ENCODE measurements at regions not wholly inside any gene's neighbourhood (a gene's known extent, or its start where the extent isn't known, plus 50 kb on each side); places are given as distances from the start of the nearest gene placed in this dataset.

DNA sequence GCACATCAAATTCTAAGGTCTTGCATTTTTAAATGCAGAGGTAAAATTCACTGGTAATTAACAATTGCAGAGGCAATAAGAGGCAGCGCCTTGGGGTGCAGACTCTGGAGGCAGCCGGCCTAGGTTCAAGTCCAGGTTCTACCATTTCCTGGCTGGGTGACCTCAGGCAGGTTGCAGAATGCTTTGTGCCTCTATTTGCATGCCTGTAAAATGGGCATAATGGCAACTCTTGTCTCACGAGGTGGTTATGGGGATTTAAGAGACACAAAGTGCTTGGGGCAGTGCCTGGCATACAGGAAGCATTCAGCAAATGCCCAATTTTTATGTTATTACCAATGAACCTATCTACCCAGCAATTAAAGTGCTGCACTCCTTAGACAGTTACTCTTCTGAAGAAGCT is 180.0 kb upstream of the LHX5 start:
- no peak for DNase-seq

DNA sequence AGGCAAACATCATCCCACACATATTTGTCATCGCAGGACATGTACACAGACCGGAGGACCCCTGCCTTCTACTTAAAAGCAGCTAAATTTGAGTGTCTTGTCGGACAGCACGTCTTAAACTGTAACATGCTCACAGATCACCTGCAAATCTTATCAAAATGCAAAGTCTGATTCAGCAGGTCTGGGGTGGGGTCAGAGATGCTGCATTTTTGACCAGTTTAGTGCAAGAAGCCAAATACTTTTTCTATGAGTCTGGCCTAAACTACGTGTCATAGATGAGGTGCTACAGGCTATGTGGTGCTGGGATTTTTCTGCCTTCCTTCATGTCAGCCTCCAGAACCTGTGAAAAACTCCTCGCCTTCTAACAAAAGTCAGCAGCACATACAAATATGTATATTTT is 178.8 kb upstream of the LHX5 start:
- DNase-seq = no peak

DNA sequence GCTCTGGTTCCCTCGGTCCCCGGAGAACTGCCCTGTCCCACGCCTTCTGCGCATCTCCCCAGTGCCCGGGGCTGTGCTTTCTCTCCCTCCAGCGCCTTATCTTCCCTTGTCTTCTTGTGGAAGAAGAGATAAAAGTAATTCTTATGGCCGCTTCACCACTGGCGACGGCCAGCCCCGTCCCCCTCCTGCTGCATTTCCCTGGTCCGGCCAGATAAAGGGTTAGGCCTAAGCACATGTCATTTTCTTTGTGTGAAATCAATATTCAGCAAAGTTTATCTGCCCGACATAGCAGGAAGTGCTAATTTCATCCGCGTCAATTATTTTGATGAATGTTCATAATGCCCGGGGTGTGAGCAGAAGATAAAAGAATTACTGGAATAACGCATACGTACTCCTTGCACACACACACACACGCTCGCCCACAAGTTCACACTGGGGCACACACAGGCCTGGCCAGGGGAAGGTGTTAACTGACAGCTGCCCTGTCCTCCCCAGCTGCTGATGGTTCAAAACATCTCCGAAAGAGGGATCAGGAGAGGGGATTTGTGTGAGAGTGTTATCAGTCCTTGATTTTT is 177.7 kb upstream of the LHX5 start:
- no peak for DNase-seq

DNA sequence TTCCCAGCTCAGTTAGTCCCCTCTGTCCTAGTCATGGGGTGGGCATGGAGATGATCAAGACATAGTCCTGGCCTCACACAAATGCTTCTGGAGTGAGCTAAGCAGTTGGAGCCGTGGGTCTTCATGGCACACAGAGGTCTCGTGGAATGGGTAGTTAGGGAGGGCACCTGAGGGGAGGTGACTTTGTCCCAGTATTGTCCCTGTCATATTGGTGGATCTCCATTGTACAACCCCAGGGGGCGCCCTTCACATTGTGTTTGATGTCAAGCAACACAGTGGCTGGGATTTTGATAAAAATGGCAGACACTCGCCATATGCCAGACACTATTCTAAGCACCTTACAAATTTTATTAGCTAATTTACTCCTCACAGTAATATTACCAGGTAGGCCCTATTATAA is 175.4 kb upstream of the LHX5 start:
- DNase-seq = no peak

DNA sequence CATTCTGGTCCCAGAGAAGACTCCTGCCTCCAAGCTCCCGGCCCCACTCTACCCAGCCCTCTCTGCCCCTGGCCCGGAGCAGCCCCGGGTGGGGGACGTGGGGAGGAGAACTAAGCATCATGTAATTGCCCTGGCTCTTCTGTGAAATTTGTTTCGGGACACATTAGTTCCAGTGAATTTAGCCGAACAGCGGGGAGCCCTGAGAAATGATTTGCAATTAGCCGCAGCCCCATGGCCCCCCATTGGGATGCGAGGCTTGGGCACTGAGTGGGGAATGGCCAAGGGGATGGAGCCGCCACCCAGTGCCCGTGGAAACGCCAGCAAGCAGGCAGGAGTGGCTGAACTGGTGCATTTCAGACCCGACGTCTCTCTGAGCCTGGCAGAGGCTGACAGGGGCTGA is 173.9 kb upstream of the LHX5 start:
- no peak for DNase-seq

DNA sequence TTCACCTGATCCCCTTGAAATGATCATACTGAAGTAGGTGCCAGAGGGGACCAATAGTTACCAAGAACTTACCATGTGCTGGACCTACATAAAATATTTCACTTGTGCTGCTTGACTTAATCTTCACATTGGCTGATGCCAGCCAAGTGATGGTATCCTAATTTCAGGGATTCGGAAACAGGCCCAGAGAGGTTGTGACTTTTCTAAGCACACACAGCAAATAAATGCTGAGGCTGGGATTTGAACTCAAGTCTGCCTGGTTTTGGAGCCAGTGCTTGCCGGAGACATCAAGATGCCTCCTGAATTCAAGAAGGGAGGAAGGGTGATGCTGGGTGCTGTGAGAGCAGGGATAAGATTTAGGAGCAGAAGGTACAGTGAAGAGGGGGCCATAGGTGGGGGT is 173.5 kb upstream of the LHX5 start:
- no peak for DNase-seq

DNA sequence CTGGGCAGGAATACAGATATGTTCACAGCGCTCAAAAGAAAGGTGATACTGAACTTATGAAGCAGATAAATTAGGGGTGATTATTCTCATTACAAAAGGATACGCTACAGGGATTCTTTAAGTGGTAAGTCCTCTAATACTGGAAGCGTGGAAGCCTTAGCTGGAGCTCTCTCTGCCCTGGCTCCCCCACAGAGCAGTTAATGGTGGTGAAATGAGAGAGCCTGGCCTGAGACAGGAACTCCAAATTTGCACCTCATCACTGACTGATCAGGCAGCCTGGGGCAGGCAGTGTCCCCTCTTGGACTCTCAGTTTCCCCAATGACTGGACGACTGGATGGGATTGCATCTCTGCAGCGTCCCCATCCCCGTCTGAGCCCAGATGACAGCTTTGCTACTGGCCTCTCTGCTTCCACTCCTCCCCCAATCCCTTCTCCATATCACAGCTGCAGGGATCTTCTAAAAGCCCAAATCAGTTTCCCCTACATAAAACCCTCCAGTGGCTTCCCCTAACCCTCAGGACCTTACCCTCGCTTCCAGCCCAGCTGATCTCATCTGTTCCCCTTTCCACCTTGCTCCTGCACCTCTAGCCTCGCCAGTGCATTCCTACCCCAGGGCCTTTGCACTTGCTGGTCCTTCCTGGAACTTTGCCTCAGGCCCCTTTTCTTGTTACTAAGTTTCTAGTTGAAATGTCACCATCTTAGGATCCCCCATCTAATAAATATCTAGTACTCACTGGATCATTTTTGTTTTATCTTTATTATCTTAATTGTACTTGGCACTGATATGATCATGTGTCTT is 171.7 kb upstream of the LHX5 start:
- DNase-seq = no peak

DNA sequence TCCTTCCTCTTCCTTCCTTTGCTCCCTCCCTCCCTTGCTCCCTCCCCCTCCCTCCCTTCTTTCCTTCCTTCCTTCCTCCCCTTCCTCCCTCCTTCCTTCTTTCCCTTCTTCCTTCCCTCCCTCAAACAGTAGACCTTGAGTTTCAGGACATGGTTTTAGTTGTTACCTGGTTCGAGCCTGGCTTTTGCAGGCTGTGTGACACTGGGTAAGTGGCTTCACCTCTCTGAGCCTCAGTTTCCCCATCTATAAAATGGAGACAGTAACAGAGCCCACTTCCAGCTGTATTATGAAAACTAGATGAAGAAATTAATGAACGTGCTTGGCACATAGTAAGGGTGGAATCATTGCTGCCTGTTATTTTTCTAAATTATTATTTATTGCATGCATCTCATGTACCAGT is 171.0 kb upstream of the LHX5 start:
- no peak for DNase-seq

DNA sequence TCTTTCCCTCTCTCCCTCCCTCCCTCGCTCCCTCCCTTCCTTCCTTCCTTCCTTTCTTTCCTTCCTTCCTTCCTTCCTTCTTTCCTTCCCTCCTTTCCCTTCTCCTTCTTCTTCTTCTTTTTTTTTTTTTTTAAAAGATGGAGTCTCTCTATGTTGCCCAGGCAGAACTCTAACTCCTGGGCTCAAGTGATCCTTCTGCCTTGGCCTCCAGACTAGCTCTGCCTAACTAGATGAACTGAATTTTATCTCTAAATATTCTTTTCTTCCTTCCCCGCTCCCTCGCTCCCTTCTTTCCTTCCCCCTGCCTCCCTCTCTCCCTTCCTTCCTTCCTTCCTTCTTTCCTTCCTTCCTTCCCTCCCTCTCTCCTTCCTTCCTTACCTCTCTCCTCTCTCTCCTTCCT is 170.5 kb upstream of the LHX5 start:
- DNase-seq = no peak

DNA sequence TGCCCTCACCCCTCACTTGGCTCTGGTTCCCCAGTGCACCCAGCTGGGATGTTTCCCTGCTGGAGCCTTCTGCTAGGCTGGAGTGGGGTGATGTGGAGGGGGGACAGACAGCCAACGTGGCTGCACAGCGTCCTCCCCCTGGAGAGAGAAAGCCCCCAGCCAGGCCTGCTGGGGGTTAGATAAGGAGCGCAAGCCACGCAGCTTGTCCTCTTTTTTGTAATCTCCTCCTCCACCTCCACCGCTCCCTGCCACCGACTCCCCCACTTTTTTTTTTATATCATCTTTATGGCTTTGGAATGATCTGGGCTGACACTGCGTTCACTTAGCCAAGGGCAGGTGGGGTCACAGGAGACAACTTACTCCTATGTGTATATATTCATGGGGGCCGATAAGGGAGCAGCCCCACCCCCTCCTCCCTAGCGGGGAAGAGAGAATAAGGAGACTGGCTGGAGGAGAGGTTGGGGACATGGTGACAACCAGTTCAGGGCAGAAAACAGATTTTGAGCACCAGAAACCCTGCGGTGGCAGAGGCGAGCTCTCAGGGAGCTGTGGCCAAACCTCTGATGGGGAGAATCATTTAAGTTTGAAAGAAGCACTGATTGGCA is 169.9 kb upstream of the LHX5 start:
- DNase-seq = no peak

DNA sequence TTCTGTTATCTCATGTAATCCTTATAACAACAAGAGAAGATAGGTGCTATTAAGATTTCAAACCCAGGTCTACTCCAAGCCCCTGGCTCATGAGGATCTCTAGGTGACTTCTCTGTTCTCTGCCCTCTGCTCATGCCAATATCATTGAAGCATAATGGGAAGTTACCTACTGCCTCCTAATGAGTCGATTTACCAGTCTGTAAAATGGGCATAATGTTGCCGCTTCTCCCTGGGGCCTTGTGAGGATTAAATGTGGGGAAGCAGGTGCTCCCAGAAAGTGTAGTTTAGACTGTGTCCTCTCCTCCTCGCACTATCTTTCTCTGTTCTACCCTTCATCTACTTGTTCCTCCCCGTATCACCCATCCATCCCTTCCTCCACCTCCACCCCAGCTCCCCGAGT is 169.2 kb upstream of the LHX5 start:
- no peak for DNase-seq

DNA sequence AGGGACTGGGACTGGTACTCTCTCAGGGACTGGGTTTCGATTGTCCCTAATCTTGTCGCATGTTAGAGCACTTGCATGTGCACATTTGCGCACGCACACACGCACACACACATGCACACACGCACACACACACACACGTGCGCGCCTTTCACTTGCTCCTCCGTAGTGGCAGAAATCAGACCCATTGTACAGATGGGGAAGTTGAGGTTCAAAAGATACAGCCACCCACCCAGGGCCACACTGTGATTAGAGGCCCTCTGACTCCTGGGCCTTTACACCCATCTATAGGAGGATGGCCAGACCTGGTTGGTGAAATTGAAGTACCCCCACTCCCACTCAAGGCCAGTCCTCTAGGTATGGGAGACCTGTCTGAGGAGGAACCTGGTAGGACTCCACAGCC is 167.8 kb upstream of the LHX5 start:
- no peak for DNase-seq

DNA sequence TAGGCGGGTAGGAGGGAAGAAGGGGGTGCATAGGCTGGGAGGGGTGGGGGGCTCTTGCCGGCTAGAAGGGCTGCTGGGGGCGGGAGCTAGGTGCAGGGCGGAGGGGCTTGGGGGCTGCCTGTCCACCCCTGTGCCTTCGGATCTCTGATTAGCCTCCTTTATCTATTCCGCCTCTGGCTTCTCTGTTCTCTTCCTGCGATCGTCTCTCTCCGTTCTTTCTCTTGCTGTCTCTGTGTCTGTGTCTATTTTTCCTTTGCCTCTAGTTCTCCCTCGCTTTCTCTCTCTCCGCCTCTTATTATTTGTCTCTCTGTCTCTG is 166.7 kb upstream of the LHX5 start:
- no peak for DNase-seq

DNA sequence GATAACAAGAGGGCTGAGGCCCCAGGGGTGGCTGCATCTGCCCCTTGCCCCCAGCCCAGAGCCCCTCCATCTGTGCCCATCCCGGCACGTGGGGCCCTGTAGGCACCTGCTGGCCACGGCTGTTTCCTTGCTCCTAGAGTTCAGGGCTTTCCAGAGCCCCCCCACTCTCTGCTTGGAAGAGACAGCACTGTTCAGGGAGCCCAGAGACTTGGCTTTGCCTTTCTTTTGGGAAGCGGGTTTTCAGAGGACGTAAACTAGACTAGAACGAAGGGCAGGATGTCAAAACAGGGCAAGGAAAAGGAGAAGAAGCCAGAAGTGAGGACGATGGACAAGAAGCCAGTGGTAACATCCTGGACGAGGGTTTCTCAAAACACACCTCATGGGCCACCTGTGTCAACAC is 163.3 kb upstream of the LHX5 start:
- no peak for DNase-seq

DNA sequence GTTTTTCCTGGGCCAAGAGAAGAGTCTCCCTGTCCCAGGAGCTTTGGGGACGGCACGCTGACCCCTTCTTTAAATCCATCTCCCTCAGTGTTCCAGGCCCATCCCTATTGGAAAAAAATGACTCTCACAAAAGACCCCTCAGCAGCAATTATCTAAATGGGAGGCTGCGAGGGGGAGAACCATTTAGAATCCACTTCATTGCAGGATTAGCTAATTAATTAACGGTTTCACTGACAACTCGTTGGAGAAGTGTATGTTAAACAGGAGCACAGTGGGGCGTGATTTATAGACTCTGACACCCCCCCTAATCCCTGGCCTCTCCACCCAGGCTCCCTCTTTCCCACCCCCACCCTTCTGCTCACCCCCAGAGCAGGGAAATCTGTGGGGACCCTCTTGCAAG is 162.8 kb upstream of the LHX5 start:
- DNase-seq = no peak

DNA sequence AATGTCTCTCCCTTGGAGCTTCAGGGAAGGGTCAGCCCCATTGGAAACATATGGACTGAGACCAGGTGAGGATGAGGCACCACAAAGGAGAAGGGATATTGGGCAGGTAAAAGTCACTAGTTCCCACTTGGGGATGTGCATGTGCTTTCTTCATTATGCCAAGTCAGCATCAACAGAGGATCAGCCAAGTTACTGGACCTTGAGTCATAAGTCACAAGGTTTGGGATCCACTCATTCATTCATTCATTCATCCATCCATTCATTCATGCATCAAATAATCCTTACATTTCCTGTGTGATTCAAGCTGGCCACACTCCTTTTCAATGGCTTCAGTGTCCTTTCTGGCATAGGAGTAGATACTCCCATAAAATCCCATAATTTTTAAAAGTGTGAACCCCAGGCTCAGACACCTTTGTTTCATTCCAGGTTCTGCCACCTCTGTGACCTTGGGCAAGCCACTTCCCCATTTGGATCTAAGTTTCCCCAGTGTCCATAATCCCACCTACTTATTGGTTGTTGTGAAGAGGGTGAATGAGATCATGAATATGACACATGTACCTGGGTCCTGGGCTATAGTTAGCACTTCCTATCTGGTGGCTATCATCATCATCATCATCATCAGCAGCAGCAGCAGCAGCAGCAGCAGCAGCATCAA is 162.1 kb upstream of the LHX5 start:
- DNase-seq = no peak

DNA sequence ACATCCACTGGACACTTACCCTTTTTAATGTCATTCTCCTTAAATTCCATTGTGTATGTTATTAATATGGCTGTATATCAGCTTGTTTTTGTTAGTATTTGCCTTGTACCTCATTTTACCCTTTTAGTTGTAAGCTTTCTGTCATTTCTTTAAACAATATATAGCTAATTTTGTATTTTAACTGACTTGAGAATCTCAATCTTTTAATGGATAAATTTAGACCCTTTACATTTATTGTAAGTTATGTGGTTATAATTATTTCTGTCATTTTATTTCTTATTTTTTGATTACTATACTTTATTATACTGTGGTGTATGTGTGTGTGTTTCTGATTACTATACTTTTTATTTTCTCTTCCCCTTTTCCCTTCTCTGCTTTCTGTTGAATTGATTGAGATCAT is 159.0 kb upstream of the LHX5 start:
- no peak for DNase-seq

DNA sequence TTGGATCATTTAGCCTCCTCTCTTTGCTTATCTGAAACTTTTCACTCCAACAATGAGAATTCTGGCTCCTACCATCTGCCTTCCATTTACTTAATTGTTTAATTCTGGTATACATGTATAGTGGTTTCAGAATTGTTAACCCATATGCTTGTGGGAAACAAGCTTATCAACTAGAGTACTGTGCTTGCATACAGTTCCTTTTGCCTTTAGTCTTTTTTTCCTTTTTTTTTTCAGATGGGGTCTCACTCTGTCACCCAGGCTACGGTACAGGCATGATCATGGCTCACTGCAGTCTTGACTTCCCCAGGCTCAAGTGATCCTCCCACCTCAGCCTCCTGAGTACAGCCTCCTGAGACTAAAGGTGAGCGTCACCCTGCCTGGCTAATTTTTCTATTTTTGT is 153.8 kb upstream of the LHX5 start:
- DNase-seq = no peak

DNA sequence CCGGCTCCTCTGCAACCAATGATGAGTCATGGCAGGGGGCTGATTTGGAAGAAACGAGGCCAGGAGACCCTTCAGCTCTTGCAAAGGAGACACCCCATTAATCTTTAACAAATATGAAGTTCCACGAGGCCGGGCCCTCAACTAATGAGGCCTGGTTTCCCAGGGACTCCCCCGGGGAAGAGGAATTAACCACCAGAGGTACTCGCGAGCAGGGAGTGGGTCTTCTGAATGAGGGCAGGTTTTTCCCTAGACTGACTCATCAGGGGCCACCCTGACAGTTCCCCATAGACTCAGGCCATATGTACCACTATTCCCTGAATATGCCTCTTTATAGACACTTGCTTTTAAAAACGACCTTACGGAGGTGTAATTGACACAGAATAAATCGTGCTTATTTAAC is 150.7 kb upstream of the LHX5 start:
- no peak for DNase-seq

DNA sequence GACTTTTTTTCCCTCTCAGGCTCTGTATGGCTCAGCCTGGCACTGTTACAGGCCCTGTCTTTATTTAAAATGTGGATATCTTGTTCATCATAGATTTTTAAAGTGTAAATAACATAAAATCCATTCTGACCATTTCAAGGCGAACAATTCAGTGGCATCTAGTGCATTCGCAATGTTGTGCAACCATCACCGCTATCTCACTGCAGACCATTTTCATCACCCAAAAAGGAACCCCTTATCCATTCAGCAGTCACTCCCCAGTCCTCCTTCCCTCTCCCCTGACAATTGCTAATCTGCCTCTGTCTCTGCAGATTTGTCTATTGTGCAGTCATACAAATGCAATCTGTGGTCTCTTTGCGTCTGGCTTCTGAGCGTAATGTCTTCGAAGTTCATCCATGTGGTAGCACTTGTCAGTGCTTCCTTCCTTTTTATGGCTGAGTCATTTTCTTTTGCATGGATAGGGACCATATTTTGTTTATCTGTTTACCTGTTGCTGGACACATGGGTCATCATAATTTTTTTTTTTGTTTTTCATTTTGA is 148.8 kb upstream of the LHX5 start:
- no peak for DNase-seq

DNA sequence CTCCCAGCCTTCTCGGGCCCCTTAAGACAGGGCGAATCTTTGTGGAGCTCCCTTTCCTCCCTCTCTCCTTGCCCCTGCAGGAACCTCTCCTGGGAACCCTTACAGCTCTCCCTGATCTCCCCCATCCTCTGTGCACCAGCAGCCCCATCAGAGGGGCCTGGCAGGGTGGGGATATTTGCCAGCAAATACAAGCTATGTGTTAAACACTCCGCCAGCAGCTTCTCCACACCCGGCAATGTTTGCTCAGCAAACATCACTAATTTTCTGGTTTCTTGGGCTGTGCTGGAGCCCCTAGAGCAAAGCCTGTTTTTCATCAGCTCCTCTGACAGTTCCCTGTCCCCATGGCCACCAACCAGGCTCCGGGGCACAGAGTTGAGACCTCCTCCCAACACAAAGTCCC is 147.5 kb upstream of the LHX5 start:
- DNase-seq = no peak

DNA sequence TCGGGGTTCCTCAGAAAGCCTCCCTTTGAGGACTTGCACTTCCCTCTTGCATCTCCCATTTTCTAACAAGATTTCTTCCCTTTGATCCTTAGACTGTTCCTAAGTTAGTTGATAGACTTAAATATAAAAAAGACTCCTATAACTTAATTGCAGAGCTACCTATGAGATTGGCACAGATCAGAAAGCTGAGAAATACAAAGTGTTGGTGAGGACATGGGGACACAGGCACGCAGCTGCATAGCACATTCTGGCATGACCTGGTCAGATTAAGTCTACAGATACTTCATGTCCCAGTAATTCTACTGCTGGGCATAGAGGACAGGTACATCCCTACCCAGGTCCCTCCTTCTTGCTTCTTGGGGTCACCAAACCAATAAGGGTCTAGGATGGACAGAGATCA is 141.7 kb upstream of the LHX5 start:
- no peak for DNase-seq

DNA sequence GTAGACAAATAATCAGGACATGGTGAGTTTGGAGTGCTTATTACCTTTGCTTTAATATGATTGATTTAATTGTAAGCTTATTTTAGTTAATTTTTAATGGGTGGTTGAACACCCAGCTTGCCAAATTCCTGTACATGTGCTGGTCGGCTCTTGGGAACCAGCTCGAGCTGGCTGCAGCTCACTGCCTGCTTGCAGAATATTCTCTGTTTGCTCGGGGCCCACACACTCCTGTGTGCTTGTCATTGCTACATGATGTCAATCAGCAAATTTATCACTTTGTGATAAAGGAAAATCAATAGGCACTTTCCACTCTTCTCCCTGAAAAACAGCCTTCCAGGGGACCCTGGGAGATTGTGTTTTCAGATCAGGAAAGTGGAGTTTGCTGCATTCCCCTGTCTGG is 141.1 kb upstream of the LHX5 start:
- no peak for DNase-seq

DNA sequence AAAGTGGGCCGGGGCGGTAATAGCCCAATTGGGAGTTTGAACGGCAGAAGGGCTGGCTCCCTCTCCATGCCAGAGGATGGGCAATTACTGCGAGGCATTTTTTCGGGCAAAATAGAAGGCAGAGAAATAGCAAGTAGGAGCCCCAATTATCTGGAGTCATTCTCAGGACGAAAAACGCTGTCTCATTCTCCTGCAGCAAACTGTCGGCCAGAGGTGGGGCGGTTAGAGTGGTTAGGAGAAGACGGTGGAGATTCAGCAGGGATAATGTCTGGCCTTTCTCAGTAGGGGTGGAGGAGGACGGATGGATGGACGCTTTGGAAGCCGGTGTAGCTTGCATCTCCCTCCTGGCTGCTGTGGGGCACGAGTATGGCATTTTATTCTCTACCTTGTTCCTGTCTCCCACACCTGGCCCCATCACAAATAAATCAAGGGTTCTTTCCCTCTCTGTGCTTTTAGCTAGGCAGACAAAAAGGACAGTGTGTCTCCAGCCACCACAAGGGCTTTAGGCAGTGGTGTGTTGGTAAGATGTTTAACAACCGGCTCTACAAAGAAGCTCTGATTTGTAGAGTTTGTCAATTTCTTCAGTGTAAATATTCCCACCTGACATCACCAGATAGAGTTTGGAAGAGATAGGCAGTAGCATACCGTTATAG is 140.5 kb upstream of the LHX5 start:
- no peak for DNase-seq

Measured in inflammatory macrophage treated with lipopolysaccharide for 4 hours (primary cell).